ENCODE measurements at regions not wholly inside any gene's neighbourhood (a gene's known extent, or its start where the extent isn't known, plus 50 kb on each side); places are given as distances from the start of the nearest gene placed in this dataset.

GRCh38 chr20:12644461-12644860, 364.3 kb upstream of the SPTLC3 start:
- no TSS peak for BruUV-seq (replicated peaks)
- Histone ChIP-seq H3K4me1 (ENCODE audit: insufficient read depth, low read length) (no peaks in the 10 kb centered on the region), H3F3A (ENCODE audit: low read length, unreplicated experiment) (no peaks in the 10 kb centered on the region), H3K9ac (ENCODE audit: low read length) (no peak overlapping the region), H3K4me3 (ENCODE audit: low read length) (no peak overlapping the region), H4K20me1 (ENCODE audit: low read length) (no peaks in the 10 kb centered on the region), H2AFZ (ENCODE audit: low read length) (no peak overlapping the region), H3K27me3 (ENCODE audit: low read length) (peaks cover 83% of the 10 kb centered on the region), H3K36me3 (ENCODE audit: low read depth, low read length) (no peaks in the 10 kb centered on the region), H3K79me2 (ENCODE audit: low read length) (no peaks in the 10 kb centered on the region), H3K9me3 (ENCODE audit: low read length) (no peaks in the 10 kb centered on the region), H3K9me2 (replicated peaks; ENCODE audit: low read length) (no peaks in the 10 kb centered on the region), H3K4me2 (ENCODE audit: low read length) (no peak overlapping the region), H3K27ac (ENCODE audit: low read length) (no peak overlapping the region)
- ChIA-PET POLR2A (ENCODE audit: unreplicated experiment) (no interaction called here), CTCF (no interaction called here)
- intact Hi-C loops (cut with micrococcal nuclease): no loop called here
- TF ChIP-seq EZH2phosphoT487 (IDR thresholded peaks at IDR 0.05; ENCODE audit: borderline replicate concordance, low read length) (no peak), EZH2 (IDR thresholded peaks at IDR 0.05; ENCODE audit: low read length, unreplicated experiment) (no peak), CTCF (conservative IDR thresholded peaks at IDR 0.05; ENCODE audit: low read depth, low read length) (no peak)
- DNase-seq (no peak), ATAC-seq (no peak)

- BruUV-seq (replicated peaks): no TSS peak
- TF ChIP-seq CTCF (conservative IDR thresholded peaks at IDR 0.05; ENCODE audit: low read depth, low read length): no peak
- no peak for TF ChIP-seq EZH2 (IDR thresholded peaks at IDR 0.05; ENCODE audit: low read length, unreplicated experiment)
- TF ChIP-seq EZH2phosphoT487 (IDR thresholded peaks at IDR 0.05; ENCODE audit: borderline replicate concordance, low read length): no peak
- H3K36me3 ChIP-seq (ENCODE audit: low read depth, low read length): no peaks in the 10 kb centered on the region
- no peaks in the 10 kb centered on the region for H3K79me2 ChIP-seq (ENCODE audit: low read length)
- ChIA-PET CTCF (no interaction called here), POLR2A (ENCODE audit: unreplicated experiment) (no interaction called here)
- H3K4me1 ChIP-seq (ENCODE audit: insufficient read depth, low read length): no peaks in the 10 kb centered on the region
- peaks cover 75% of the 10 kb centered on the region for H3K27me3 ChIP-seq (ENCODE audit: low read length)
- H3F3A ChIP-seq (ENCODE audit: low read length, unreplicated experiment): no peaks in the 10 kb centered on the region
- DNase-seq: no peak
- no peak overlapping the region for H2AFZ ChIP-seq (ENCODE audit: low read length)
- no peak overlapping the region for H3K9ac ChIP-seq (ENCODE audit: low read length)
- no peaks in the 10 kb centered on the region for H3K9me2 ChIP-seq (replicated peaks; ENCODE audit: low read length)
- H3K4me3 ChIP-seq (ENCODE audit: low read length): no peak overlapping the region
- ATAC-seq: no peak
- H3K4me2 ChIP-seq (ENCODE audit: low read length): no peak overlapping the region
- intact Hi-C loops (cut with micrococcal nuclease): no loop called here
- H4K20me1 ChIP-seq (ENCODE audit: low read length): no peaks in the 10 kb centered on the region
- H3K9me3 ChIP-seq (ENCODE audit: low read length): no peaks in the 10 kb centered on the region
- no peak overlapping the region for H3K27ac ChIP-seq (ENCODE audit: low read length)
These were observed 359.5 kb upstream of the SPTLC3 start for GRCh38 chr20:12649234-12649633.

- Histone ChIP-seq H3F3A (ENCODE audit: low read length, unreplicated experiment) (no peaks in the 10 kb centered on the region), H3K27ac (ENCODE audit: low read length) (no peak overlapping the region), H3K4me2 (ENCODE audit: low read length) (no peak overlapping the region), H3K79me2 (ENCODE audit: low read length) (no peaks in the 10 kb centered on the region), H3K9me2 (replicated peaks; ENCODE audit: low read length) (no peaks in the 10 kb centered on the region), H3K36me3 (ENCODE audit: low read depth, low read length) (no peaks in the 10 kb centered on the region), H3K9me3 (ENCODE audit: low read length) (no peaks in the 10 kb centered on the region), H2AFZ (ENCODE audit: low read length) (no peak overlapping the region), H3K27me3 (ENCODE audit: low read length) (peaks cover 56% of the 10 kb centered on the region), H3K9ac (ENCODE audit: low read length) (no peak overlapping the region), H3K4me1 (ENCODE audit: insufficient read depth, low read length) (no peaks in the 10 kb centered on the region), H4K20me1 (ENCODE audit: low read length) (no peaks in the 10 kb centered on the region), H3K4me3 (ENCODE audit: low read length) (no peak overlapping the region)
- intact Hi-C loops (cut with micrococcal nuclease): no loop called here
- no TSS peak for BruUV-seq (replicated peaks)
- TF ChIP-seq EZH2phosphoT487 (IDR thresholded peaks at IDR 0.05; ENCODE audit: borderline replicate concordance, low read length) (no peak), CTCF (conservative IDR thresholded peaks at IDR 0.05; ENCODE audit: low read depth, low read length) (no peak), EZH2 (IDR thresholded peaks at IDR 0.05; ENCODE audit: low read length, unreplicated experiment) (no peak)
- ChIA-PET POLR2A (ENCODE audit: unreplicated experiment) (no interaction called here), CTCF (no interaction called here)
- DNase-seq (no peak), ATAC-seq (no peak)
These were observed 355.1 kb upstream of the SPTLC3 start for GRCh38 chr20:12653642-12654041.

Measured in PC-3 (cell line).